ENCODE measurements at regions not wholly inside any gene's neighbourhood (a gene's known extent, or its start where the extent isn't known, plus 50 kb on each side); places are given as distances from the start of the nearest gene placed in this dataset.

DNA sequence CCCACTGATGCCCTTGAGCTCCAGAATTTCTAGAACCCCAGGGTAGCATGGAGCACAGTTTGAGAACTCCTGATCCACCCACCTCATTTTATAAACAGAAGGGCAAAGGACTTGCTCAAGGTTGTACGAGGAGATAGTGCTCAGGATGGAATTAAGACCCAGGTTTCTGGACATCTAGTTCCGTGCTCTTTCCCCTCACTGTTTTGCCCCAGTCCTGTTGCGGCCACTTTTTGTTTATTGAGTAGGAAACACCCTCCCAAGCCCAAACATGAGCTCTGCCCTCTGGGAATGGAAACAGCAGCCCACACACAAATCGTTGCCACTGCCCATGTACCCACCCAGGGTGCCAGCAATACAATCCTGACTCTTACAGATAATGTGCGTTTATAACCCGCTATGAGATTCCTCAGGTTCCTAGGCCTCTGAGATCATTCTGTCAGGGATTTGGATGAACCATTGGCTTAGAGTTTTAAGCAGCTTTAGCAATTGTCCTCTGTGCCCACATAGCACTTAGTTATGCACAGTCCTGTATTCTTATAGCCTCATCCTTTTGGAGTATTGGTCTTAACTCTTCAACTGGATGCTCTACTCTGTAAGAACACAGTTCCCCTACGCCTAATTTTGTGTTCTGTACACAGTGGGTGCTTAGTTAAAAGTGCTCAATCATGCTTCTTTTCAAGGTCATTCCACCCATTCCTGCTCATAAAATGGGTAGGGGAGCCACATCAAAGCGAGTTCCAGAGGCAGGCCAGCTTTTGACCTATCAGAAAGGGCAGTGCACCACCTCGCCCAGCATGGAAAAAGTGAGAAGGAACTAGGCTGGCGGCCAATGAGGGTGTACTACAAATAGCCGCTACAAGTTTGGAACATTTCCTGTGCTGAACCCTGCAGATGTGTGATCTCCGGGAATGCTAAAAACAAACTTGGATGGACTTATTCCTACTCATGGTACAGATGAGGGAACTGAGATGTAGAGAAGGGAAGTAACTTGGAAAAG, 60.3 kb upstream of the IGFBP2 start:
- intact Hi-C loops (cut with DNase I) = no loop called here
- ATAC-seq (peak; percentile 89), DNase-seq (ENCODE audit: low spot score) (peak; percentile 82)

DNA sequence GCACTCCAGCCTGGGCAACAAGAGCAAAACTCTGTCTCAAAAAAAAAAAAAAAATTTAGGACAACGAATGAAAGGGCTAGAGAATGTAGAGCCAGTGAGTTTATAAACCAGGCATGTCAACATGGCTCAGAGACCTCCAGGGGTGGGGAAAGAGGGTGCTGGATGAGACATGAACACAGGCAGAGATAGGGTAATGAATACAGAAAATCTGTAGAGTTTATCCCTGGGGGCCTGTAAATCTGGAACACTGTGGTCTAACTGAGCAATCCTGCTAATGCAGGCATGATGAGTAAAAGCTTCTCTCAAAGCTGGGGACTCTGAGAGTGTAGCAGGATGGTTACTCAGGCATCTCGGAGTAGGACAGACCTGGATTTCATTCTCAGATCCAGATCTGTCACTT, 59.2 kb upstream of the IGFBP2 start:
- DNase-seq (ENCODE audit: low spot score) = no peak
- intact Hi-C loops (cut with DNase I) = no loop called here
- ATAC-seq = peak; percentile 49

DNA sequence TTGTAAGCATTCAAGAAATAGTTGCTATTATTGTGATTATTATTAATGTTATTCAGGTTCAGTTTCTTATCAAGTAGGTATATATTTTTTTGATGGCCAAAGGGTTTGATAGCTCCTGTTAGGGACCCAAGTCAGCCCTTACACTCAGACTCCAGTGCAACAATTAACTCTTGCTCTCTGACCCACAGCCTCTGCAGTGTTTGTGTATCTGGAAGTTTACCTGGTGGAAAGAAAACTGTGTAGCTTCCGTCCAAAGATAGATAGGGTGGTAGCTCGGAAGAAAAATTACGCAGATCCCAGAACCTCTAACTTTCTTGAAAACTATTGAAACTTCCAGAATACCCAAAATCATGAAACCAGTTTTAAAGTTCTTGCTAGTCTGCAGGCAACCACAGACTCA, 58.6 kb upstream of the IGFBP2 start:
- ATAC-seq (no peak), DNase-seq (ENCODE audit: low spot score) (no peak)
- intact Hi-C loops (cut with DNase I) = no loop called here

DNA sequence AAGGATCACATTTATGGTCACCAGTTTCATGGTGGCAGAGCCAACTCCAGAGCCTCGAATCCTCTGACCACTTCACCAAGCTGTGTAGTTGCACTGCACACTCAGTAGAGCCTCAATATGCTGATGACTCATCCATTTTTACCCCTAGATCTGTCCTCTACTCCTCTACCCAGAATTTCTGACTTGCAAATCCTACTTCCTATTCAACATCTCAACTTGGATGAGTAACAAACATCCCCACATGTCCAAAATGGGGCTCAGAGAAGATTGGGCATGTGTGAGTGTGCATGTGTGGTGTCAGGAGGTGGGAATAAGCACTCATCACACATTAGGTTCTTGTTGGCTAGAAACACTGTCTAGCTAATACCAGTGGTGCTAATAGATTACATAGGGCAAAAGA, 57.8 kb upstream of the IGFBP2 start:
- intact Hi-C loops (cut with DNase I) = no loop called here
- ATAC-seq (no peak), DNase-seq (ENCODE audit: low spot score) (no peak)

DNA sequence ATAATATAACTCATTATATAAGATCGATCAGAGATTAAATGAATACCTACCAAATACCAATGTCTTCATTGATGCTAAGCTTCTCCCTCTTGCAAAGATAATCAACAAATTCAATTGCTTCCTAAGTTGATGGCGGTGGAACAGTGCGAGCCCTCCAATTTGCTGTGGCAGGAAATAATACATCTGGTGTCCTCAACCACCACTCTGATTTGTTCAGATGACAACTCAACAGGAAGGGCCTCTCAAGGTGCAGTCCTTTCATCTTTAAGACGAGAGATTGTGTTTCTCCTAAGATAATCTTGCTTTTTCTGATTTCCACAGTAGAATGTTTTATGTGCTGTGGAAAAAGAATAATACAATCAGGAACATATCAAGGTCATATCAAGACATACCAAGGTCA, 56.6 kb upstream of the IGFBP2 start:
- intact Hi-C loops (cut with DNase I) = no loop called here
- ATAC-seq = no peak
- no peak for DNase-seq (ENCODE audit: low spot score)

DNA sequence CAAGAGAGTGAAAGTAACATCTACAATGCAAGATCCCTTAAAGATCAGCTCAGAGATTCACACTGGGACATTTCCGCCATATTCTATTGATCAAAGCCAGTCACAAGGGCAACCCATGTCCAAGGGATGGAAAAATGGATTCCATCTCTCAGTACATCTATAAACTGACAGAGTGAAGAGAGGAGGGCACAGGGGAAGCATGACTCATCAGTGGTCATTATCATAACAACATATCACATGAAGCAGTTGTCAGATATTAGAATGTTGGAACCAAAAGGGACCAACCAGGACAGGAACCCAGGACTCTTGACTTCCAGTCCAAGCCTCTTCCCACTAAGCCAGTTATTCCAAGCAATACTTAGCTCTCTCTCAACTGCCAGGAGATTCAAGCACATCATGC, 54.9 kb upstream of the IGFBP2 start:
- ATAC-seq = no peak
- no peak for DNase-seq (ENCODE audit: low spot score)
- intact Hi-C loops (cut with DNase I) = no loop called here

DNA sequence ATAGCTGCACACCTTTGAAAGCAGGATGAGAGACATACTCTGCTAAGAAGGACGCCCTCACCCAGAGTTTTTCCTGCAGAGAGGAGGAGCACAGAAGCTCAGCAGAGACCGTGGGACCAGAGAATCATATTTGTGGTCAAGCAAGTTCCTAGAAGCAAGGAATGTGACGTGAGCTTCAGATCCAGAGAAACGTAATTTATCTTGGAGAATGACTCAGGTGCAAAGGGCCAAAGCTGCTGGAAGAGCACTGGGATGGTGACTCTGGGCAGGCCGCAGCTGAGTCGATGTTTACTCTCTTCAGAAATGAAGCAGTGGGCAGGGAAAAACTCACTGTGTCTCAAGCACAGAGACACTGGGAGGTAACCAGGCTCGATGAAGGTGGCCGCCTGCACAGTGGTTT, 50.1 kb upstream of the IGFBP2 start:
- ATAC-seq = no peak
- intact Hi-C loops (cut with DNase I) = no loop called here
- no peak for DNase-seq (ENCODE audit: low spot score)

All from sciatic nerve (tissue), 2 donors.